Mesothelial cell of epicardium (in vitro differentiated cells): ENCODE measurements at regions not wholly inside any gene's neighbourhood (a gene's known extent, or its start where the extent isn't known, plus 50 kb on each side); places are given as distances from the start of the nearest gene placed in this dataset.

Experiments
- DNase-seq, 2 experiments: peaks; one replicate each; pipeline ENCODE4 v3.0.0; 2021; ENCODE audit warnings: low spot score in 2 of 2; ENCODE audit not compliant: unreplicated experiment in 2 of 2
- H3K27ac Mint-ChIP-seq: 2 replicates; pipeline ENCODE4 v1.8.0; 2021; ENCODE audit warnings: mixed read lengths
- H3K27me3 Mint-ChIP-seq: 2 replicates; pipeline ENCODE4 v1.8.0; 2021; ENCODE audit warnings: low read depth, mixed read lengths
- H3K36me3 Mint-ChIP-seq: 2 replicates; pipeline ENCODE4 v1.8.0; 2021; ENCODE audit warnings: mixed read lengths
- H3K4me1 Mint-ChIP-seq: 2 replicates; pipeline ENCODE4 v1.8.0; 2021; ENCODE audit warnings: mixed read lengths
- H3K4me3 Mint-ChIP-seq: 2 replicates; pipeline ENCODE4 v1.8.0; 2021; ENCODE audit warnings: mild to moderate bottlenecking, moderate library complexity, mixed read lengths
- H3K9me3 Mint-ChIP-seq: 2 replicates; pipeline ENCODE4 v1.8.0; 2021; ENCODE audit warnings: mixed read lengths
- TF ChIP-seq, protein P1 (sequence below): fragments of 200-600 bp; sonication (generic); IDR thresholded peaks from one replicate; pipeline ENCODE4 v1.5.0; 2021; ENCODE audit warnings: antibody characterized with exemption; ENCODE audit not compliant: unreplicated experiment

DNA sequence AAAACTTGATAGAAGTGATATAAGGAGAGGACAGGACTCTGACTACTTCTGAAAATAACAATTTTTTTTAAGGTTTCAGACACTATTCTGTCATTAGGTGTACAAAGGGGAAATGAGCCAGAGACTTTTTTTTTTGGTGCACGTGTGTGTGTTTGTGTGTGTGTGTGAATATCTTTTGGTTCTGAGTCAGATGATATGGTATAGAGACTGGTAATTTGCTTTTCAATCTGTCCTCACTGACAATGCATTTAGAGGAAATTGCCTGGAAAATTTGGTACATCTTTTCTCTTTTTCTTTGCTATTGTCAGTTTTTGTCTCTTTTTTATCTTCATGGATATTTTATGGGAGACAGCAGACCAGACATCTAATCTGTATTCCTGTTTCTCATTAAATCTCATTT is 59.3 kb downstream of the DDIT4L start:
- TF ChIP-seq, protein P1, sequence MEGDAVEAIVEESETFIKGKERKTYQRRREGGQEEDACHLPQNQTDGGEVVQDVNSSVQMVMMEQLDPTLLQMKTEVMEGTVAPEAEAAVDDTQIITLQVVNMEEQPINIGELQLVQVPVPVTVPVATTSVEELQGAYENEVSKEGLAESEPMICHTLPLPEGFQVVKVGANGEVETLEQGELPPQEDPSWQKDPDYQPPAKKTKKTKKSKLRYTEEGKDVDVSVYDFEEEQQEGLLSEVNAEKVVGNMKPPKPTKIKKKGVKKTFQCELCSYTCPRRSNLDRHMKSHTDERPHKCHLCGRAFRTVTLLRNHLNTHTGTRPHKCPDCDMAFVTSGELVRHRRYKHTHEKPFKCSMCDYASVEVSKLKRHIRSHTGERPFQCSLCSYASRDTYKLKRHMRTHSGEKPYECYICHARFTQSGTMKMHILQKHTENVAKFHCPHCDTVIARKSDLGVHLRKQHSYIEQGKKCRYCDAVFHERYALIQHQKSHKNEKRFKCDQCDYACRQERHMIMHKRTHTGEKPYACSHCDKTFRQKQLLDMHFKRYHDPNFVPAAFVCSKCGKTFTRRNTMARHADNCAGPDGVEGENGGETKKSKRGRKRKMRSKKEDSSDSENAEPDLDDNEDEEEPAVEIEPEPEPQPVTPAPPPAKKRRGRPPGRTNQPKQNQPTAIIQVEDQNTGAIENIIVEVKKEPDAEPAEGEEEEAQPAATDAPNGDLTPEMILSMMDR = no peak
- Mint-ChIP-seq H3K27ac (no peak overlapping the region), H3K4me1 (no peaks in the 10 kb centered on the region), H3K4me3 (no peak overlapping the region), H3K27me3 (no peaks in the 10 kb centered on the region), H3K36me3 (no peaks in the 10 kb centered on the region), H3K9me3 (peaks cover 8% of the 10 kb centered on the region)
- no peak for DNase-seq

DNA sequence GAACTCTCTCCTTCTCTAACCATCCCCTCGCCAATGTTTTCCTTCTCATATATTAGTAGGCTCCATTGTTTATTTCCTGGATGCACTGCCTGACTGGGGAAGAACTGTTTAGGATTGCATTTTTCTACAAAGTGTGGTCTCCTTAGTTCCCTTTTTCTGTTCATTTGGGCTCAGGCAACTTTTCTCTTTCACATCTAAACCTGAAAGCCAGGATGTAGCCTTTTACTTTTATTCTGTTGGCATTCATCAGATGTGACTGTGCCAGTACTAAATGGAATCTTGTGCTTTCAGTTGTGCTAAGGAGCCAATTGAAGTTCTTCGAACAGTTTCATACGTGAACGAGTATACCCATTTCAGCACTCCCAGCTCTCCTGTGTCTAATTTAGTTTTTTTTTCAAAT is 59.8 kb downstream of the DDIT4L start:
- no peak for DNase-seq
- Mint-ChIP-seq H3K27me3 (no peaks in the 10 kb centered on the region), H3K4me3 (no peak overlapping the region), H3K27ac (no peak overlapping the region), H3K36me3 (no peaks in the 10 kb centered on the region), H3K9me3 (peaks cover 8% of the 10 kb centered on the region), H3K4me1 (no peaks in the 10 kb centered on the region)
- TF ChIP-seq, protein P1 = no peak

DNA sequence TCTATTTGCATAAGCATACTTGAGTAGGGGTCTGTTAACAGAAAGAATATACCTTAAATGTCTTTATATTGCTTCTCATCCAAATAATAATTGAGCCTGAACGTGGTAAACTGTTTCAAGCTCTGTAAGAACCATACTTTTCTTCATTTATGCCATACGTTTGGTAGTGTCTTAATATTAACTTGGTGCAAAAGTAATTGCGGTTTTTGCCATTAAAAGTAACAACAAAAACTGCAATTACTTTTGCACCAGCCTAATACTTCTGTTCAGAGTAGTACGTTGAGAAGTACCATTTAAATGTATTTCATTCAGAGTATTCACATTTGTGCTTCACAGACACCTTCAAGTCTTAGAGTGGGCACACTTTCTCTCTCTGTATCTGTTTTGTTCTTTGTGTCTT is 60.5 kb downstream of the DDIT4L start:
- Mint-ChIP-seq H3K27me3 (no peaks in the 10 kb centered on the region), H3K4me3 (no peak overlapping the region), H3K27ac (no peak overlapping the region), H3K9me3 (peaks cover 14% of the 10 kb centered on the region), H3K4me1 (no peaks in the 10 kb centered on the region), H3K36me3 (no peaks in the 10 kb centered on the region)
- DNase-seq = no peak
- TF ChIP-seq, protein P1 = no peak

DNA sequence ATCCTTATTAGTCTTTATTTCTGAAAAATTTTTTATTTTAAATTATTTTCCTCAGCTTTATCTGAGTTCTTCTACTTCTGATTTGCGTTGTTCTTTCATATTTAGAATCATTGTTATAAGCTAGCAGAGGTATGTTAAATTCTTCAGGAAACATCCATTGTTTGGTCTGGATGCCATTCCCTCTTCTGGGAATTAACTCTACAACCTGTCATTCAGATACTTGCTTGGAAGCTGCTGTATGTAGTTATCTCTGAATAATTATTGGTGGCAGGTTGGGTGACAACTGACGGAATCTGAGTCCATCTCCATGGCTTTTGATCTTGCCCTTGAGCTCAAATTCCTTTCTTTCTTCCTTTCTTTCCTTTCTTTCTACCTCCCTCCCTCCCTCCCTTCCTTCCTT is 61.9 kb downstream of the DDIT4L start:
- Mint-ChIP-seq H3K27ac (no peak overlapping the region), H3K27me3 (no peaks in the 10 kb centered on the region), H3K9me3 (peaks cover 17% of the 10 kb centered on the region), H3K4me3 (no peak overlapping the region), H3K4me1 (no peaks in the 10 kb centered on the region), H3K36me3 (no peaks in the 10 kb centered on the region)
- TF ChIP-seq, protein P1 = no peak
- no peak for DNase-seq

DNA sequence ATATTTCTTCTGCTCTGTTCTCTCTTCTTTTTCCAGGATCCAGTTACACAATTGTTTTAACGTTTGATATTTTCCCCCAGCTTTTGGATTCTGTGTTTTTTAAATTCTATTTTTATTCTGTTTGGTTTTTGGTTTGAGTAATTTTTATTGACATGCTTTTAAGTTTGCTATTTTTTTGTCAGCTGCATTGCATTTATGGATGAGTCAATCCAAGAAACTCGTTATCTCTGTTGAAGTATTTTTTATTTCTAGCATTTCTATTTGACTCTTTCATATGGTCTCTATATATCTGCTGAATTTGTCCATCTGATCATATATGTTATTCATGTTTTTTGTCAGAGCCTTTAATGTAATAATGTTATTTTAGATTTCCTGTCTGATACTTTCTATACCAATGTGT is 65.6 kb downstream of the DDIT4L start:
- peaks cover 21% of the 10 kb centered on the region for H3K9me3 Mint-ChIP-seq
- no peaks in the 10 kb centered on the region for H3K36me3 Mint-ChIP-seq
- H3K4me1 Mint-ChIP-seq = no peaks in the 10 kb centered on the region
- no peak overlapping the region for H3K27ac Mint-ChIP-seq
- TF ChIP-seq, protein P1 = no peak
- H3K4me3 Mint-ChIP-seq = no peak overlapping the region
- DNase-seq = no peak
- no peaks in the 10 kb centered on the region for H3K27me3 Mint-ChIP-seq

DNA sequence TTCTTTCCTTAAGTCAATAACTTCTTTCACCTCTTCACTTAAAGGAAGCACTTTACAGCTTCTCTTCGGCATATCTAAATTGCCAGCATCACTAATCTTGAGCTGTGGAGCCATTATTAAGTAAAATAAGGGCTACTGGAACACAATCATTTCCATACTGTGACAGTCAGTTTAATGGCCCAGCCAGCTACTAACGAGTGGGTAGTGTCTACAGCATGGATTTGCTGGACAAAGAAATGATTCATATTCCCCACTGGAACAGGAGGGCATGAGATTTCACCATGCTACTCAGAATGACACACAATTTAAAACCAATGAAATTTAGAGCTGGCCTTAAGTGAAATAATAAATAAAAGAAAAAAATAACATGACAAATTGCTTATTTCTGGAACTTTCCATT is 72.1 kb downstream of the DDIT4L start:
- peaks cover 10% of the 10 kb centered on the region for H3K4me1 Mint-ChIP-seq
- H3K27me3 Mint-ChIP-seq = no peaks in the 10 kb centered on the region
- DNase-seq = no peak
- no peaks in the 10 kb centered on the region for H3K36me3 Mint-ChIP-seq
- H3K4me3 Mint-ChIP-seq = no peak overlapping the region
- H3K9me3 Mint-ChIP-seq = peaks cover 4% of the 10 kb centered on the region
- TF ChIP-seq, protein P1 = no peak
- H3K27ac Mint-ChIP-seq = no peak overlapping the region
